SU-DHL-6 (cell line): ENCODE measurements at regions not wholly inside any gene's neighbourhood (a gene's known extent, or its start where the extent isn't known, plus 50 kb on each side); places are given as distances from the start of the nearest gene placed in this dataset.

Experiments used
- H2AFZ ChIP-seq: fragments of 200-600 bp; sonication (generic); 2 replicates; pipeline ENCODE4 v1.6.1; 2014; ENCODE audit warnings: low read depth, mild to moderate bottlenecking, moderate library complexity, mixed read lengths, antibody characterized with exemption, low read length; ENCODE audit not compliant: severe bottlenecking
- H3F3A ChIP-seq: fragments of 200-600 bp; shearing (Covaris generic); 2 replicates; pipeline ENCODE4 v1.6.0; 2016; ENCODE audit warnings: antibody characterized with exemption, mild to moderate bottlenecking; ENCODE audit not compliant: insufficient read depth
- H3K27ac ChIP-seq: fragments of 200-600 bp; sonication (generic); 2 replicates; pipeline ENCODE4 v1.5.1; 2016; ENCODE audit warnings: low read depth, mild to moderate bottlenecking, low read length, moderate library complexity, mixed read lengths
- H3K27me3 ChIP-seq: fragments of 200-600 bp; sonication (generic), shearing (Covaris generic); 2 replicates; pipeline ENCODE4 v1.6.0; 2014; ENCODE audit warnings: mild to moderate bottlenecking, low read length
- H3K36me3 ChIP-seq: fragments of 200-600 bp; sonication (generic); 2 replicates; pipeline ENCODE4 v1.6.1; 2014; ENCODE audit warnings: mild to moderate bottlenecking, low read length, mixed read lengths
- H3K4me2 ChIP-seq: fragments of 300-600, 200-600 bp; shearing (Covaris generic), sonication (generic); 2 replicates; pipeline ENCODE4 v1.6.0; 2014; ENCODE audit warnings: low read length, low read depth, mild to moderate bottlenecking; ENCODE audit not compliant: poor library complexity, severe bottlenecking
- H3K4me3 ChIP-seq: fragments of 200-600 bp; sonication (generic); 2 replicates; pipeline ENCODE4 v1.5.1; 2014; ENCODE audit warnings: antibody characterized with exemption, low read length, mild to moderate bottlenecking, mixed read lengths; ENCODE audit not compliant: insufficient read depth, poor library complexity, severe bottlenecking
- H3K79me2 ChIP-seq: fragments of 200-600 bp; sonication (generic); 2 replicates; pipeline ENCODE4 v1.6.1; 2014; ENCODE audit warnings: mild to moderate bottlenecking, low read length, moderate library complexity; ENCODE audit not compliant: insufficient read depth
- H3K9ac ChIP-seq: fragments of 200-600 bp; sonication (generic); 2 replicates; pipeline ENCODE4 v1.7.0; 2014; ENCODE audit warnings: mild to moderate bottlenecking, low read length
- H3K9me2 ChIP-seq: fragments of 200-600 bp; sonication (generic); replicated peaks from 2 replicates; pipeline ENCODE4 v1.6.1; 2014; ENCODE audit warnings: low read length; ENCODE audit not compliant: insufficient read depth
- H3K9me3 ChIP-seq: fragments of 200-600 bp; sonication (generic); 2 replicates; pipeline ENCODE4 v1.6.1; 2014; ENCODE audit warnings: low read length, mixed read lengths; ENCODE audit not compliant: insufficient read depth
- H4K20me1 ChIP-seq: fragments of 200-600 bp; sonication (generic); 2 replicates; pipeline ENCODE4 v1.6.1; 2014; ENCODE audit warnings: low read depth, mild to moderate bottlenecking, antibody characterized with exemption, low read length, moderate library complexity, mixed read lengths
- EZH2phosphoT487 ChIP-seq: fragments of 200-600 bp; sonication (generic), shearing (Covaris generic); conservative IDR thresholded peaks from 2 replicates; pipeline ENCODE4 v1.6.1; 2018; ENCODE audit warnings: mild to moderate bottlenecking, antibody characterized with exemption, low read length, moderate library complexity, mixed read lengths
- TF ChIP-seq, protein P1 (sequence below): fragments of 200-600 bp; sonication (generic); IDR thresholded peaks from one replicate; pipeline ENCODE4 v1.5.1; 2017; ENCODE audit warnings: antibody characterized with exemption, mild to moderate bottlenecking, low read length, moderate library complexity; ENCODE audit not compliant: insufficient read depth, poor library complexity, severe bottlenecking

GRCh38 chr16:55175389-55175788 is 148.6 kb upstream of the IRX6 start:
- TF ChIP-seq EZH2phosphoT487 = no peak
- TF ChIP-seq, protein P1, sequence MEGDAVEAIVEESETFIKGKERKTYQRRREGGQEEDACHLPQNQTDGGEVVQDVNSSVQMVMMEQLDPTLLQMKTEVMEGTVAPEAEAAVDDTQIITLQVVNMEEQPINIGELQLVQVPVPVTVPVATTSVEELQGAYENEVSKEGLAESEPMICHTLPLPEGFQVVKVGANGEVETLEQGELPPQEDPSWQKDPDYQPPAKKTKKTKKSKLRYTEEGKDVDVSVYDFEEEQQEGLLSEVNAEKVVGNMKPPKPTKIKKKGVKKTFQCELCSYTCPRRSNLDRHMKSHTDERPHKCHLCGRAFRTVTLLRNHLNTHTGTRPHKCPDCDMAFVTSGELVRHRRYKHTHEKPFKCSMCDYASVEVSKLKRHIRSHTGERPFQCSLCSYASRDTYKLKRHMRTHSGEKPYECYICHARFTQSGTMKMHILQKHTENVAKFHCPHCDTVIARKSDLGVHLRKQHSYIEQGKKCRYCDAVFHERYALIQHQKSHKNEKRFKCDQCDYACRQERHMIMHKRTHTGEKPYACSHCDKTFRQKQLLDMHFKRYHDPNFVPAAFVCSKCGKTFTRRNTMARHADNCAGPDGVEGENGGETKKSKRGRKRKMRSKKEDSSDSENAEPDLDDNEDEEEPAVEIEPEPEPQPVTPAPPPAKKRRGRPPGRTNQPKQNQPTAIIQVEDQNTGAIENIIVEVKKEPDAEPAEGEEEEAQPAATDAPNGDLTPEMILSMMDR = no peak
- no peak overlapping the region for H3K27ac ChIP-seq
- no peaks in the 10 kb centered on the region for H3K79me2 ChIP-seq
- H3K9ac ChIP-seq = no peak overlapping the region
- H3K36me3 ChIP-seq = no peaks in the 10 kb centered on the region
- no peak overlapping the region for H2AFZ ChIP-seq
- no peaks in the 10 kb centered on the region for H3K27me3 ChIP-seq
- H3K4me3 ChIP-seq = no peak overlapping the region
- H3F3A ChIP-seq = no peaks in the 10 kb centered on the region
- no peaks in the 10 kb centered on the region for H4K20me1 ChIP-seq
- no peaks in the 10 kb centered on the region; the same call in 1 of the 2 replicates for H3K9me3 ChIP-seq
- no peaks in the 10 kb centered on the region for H3K9me2 ChIP-seq
- no peak overlapping the region for H3K4me2 ChIP-seq

- Histone ChIP-seq H3F3A (no peaks in the 10 kb centered on the region), H3K9me3 (no peaks in the 10 kb centered on the region; the same call in 1 of the 2 replicates), H3K27ac (no peak overlapping the region), H3K9ac (no peak overlapping the region), H3K4me3 (no peak overlapping the region), H3K36me3 (no peaks in the 10 kb centered on the region), H4K20me1 (no peaks in the 10 kb centered on the region), H3K9me2 (no peaks in the 10 kb centered on the region), H3K4me2 (no peak overlapping the region), H2AFZ (no peak overlapping the region), H3K27me3 (no peaks in the 10 kb centered on the region), H3K79me2 (no peaks in the 10 kb centered on the region)
- TF ChIP-seq, protein P1 = no peak
- TF ChIP-seq EZH2phosphoT487 = no peak
Observed at GRCh38 chr16:55176901-55177300, 147.1 kb upstream of the IRX6 start.

GRCh38 chr16:55179411-55179810 is 144.6 kb upstream of the IRX6 start:
- TF ChIP-seq, protein P1 = no peak
- no peak for TF ChIP-seq EZH2phosphoT487
- no peaks in the 10 kb centered on the region for H3K36me3 ChIP-seq
- H3K4me2 ChIP-seq = no peak overlapping the region
- no peak overlapping the region for H3K27ac ChIP-seq
- H4K20me1 ChIP-seq = no peaks in the 10 kb centered on the region
- no peaks in the 10 kb centered on the region for H3K27me3 ChIP-seq
- H3K9me3 ChIP-seq = no peaks in the 10 kb centered on the region; the same call in 1 of the 2 replicates
- no peak overlapping the region for H3K9ac ChIP-seq
- no peak overlapping the region for H3K4me3 ChIP-seq
- H3K9me2 ChIP-seq = no peaks in the 10 kb centered on the region
- H3F3A ChIP-seq = no peaks in the 10 kb centered on the region
- H3K79me2 ChIP-seq = no peaks in the 10 kb centered on the region
- no peak overlapping the region for H2AFZ ChIP-seq
